Renal cortical epithelial cell (primary cell): ENCODE measurements at regions not wholly inside any gene's neighbourhood (a gene's known extent, or its start where the extent isn't known, plus 50 kb on each side); places are given as distances from the start of the nearest gene placed in this dataset.
A peak's percentile ranks its signal among the peaks of the same experiment; 100 is the strongest.

Source experiments
- DNase-seq: peaks from one replicate; pipeline ENCODE4 v3.0.0-alpha.2; 2011; ENCODE audit warnings: low read depth

DNA sequence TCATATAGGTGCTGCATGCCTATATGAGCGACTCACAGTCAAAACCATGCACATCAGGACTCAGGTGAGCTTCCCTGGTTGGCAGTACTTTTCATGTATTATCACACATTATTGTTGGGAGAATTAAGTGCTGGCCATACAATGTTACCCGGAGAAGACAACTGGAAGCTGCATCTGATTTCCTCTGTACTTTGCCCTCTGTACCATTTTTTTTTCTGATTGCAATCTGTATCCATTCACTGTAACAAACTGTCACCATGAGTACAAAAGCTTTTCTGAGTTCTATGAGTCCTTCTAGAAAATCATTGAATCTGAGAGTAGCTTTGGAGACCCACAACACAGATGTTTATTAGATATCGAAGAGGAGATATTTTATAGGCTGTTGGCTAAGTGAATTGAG lies 651.0 kb downstream of the NR2F1-AS1 start:
- DNase-seq = no peak

DNA sequence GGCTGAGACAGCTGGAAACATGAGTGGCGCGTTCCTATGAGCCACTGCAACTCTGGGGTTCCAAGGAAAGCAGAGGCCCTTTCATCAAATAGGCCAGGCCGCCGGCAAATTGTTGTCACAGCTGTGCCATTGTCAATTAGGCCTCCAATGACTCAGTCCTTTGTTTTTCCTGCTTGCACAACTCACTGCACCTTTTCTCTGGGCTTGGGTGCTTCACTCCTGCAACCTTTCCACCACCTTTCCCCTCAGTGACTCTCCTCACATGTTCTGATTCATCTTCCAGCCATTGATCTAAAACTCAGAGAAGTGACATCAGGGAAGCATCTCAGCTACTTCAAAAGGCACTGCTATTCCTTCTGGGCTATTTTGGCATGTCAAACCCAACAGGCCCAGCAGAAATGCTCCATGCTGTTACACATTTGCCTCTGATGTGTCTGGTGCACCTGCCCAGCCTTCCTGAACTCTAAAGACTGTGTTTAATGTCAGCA lies 653.7 kb downstream of the NR2F1-AS1 start:
- peak; percentile 72 for DNase-seq

DNA sequence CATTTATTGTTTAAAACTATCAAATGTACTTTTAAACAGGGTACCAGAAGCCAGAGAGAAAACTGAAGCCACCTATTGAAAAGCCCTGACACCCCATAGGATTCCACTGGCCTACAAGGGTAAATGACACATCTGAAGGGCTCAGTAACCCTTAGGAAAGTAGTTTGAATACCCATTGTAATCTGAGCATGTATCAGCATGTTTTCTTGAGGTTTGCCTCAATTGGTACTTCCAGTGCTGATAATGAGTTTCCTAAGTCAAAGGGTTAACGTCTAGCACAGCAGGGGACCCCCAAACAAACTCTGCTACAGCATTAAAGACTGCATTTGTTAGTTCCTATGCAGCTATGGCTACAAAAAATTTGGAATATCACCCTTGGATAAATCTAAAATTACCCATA lies 657.1 kb downstream of the NR2F1-AS1 start:
- DNase-seq = no peak

DNA sequence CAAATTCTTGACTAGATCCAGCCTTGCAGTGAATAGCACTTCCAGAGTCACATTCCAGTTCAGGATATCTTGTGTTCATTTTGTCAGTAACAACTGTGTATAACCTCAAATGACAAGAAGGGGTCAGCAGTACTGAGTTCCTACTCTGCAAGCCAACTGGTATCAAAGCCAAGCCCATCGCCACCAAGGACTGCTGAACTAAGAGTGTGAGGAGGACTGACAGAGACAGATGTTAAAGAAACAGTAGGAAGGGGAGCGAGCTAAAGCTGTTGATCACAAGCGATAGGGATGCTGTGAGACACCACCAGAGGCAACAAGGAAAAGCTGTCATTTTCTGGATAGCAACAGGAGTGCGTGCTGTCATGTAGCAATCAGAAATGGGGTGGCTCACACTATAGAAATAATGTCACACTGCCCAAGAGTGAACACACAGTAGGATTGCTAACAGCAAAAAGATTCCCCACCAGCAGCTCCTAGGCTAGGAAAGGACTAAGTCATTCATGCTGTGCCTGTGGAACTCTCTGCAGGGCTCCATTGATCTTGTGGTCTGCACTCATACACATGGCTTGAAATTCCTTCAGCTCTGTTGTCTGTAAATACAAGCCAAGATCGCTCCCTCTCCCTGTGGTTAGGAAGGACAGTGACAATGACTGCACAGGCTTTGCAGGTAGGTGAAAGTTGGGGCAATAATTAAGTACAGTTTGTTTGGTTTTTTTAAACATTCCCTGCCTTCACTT lies 658.6 kb downstream of the NR2F1-AS1 start:
- peak; percentile 33 for DNase-seq

DNA sequence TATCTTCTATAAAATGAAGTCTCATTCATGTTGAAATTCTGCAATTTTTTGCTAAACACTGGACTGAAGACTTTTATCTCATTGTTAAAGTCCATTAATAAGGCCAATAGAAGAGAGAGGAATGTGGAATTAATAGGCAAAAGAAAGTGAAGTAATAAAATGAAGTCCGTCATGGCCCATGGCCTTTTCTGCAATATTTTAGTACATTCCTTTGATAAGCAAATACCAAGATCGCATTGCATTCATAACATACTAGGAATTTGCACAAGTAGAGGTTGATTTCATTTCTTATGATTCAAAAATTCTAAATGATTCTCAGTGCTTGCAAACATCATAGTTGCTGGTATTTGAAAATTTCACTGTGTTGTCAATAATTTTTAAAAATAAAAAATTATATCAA lies 664.0 kb downstream of the NR2F1-AS1 start:
- DNase-seq = no peak

DNA sequence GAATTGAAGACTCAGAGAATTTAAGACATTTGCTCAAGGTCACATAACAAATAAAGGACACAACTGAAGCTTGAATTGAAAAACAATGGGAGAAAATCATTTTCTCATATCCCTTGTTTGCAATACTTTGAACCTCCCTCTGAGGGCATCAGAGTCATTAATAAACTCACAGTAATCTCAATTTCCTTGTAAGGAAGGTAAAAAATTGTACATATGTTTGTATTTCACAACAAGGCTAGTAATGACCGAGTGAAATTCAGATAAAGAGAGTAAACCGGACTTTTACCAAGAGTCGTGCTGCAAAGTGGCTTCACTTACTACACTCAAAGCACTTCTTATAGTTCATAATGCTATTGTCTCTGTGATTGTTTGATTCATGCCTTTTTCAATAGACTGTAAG lies 665.0 kb downstream of the NR2F1-AS1 start:
- peak; percentile 50 for DNase-seq

DNA sequence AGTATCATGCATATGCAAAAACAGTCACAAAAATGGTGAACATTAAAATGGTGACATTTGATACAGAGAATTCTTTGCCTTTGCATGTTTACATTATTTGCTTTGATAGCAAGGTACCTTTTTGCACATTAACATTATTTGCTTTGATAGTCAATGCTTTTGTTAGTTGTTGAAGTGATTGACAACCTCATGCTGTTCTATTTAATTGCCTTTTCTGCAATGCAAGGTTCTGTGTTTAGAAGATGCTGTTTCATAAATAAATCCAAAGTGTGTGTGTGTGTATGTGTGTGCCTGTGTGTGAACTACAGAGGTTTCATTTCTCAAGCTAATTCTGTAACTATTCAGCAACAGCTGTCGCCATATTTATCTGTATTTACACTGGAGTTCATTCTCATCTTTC lies 668.7 kb downstream of the NR2F1-AS1 start:
- DNase-seq = no peak

DNA sequence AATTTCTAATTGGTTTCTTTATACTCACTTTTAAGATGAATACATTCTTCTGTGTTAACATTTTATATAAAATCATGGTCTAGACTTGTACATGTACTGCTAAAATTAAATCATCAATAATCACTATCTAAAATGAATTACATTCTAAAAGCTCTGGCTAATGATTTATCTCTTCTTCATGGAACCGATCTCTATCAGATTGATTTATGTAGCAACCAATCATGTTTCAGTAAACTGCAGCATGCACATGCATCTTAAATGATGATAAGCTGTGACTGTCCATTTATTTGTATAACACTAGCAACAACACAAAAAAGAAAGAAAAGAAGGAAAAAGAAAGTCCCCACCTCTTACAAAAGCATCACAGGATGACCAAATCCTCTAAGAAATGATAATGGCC lies 669.2 kb downstream of the NR2F1-AS1 start:
- DNase-seq = no peak

DNA sequence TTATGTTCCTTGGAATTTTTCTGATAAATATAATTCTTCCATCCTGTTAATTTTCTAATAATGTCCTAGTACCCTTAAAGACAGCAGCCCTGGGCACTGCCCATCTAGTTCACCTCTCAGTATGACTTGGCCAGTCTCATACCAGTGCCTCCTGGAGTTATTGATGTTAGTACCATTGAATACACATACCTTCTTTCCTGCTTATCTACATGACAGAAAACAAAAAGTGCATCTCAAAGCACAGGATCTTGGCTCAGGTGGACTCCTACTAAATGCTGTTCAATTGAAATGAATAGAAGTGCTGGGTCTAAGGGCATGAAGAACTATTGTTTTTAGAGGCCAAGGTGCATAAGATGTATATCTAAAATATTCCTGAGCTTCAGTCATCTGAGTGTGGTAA lies 669.7 kb downstream of the NR2F1-AS1 start:
- no peak for DNase-seq

DNA sequence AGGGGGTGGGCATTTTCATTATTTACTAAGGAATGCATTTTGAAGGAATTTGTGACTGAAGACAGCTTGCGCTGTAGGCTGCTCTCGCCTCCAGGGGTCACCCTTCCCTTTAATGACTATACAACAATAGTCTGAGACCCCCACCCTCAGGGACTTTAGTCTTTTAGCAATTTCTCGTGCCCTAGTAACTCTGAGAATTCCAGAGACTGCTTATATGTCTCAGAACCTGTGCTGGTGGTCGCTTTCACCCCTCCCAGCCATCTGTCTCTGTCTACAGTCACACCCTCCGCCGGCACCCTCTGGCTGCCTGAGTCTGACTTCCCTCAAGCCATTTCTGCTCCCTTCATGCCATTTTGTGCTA lies 671.4 kb downstream of the NR2F1-AS1 start:
- peak; percentile 4 for DNase-seq

DNA sequence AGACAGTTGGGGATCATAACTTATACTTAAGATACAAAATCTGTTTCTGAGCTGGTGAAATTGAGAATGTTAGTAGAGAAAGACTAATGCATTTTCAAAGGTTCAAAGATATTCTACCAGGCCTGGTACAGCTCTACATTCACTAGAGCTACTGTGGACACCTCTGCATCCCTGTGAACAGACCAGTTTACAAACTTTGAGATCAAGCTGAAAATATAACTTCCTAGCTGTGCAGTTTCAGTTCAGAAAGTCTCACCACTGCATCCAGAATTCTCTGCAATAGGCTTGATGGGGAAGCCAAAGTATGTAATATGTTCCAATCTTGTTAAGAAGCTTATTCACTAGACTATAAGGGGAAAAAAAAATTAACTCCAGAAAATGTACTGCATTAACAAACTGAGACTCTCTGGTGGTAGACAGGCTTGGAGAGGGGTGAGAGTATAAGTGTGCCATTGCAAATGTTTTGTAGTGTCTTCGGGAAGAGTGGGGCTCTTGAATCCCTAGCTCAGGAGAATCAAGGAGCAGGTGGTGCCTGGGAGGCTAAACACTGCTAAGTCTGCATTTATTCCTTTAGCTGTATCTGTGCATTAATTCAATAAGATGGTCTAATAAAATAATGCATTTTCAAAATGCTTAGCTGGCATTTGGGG lies 671.9 kb downstream of the NR2F1-AS1 start:
- DNase-seq = no peak

DNA sequence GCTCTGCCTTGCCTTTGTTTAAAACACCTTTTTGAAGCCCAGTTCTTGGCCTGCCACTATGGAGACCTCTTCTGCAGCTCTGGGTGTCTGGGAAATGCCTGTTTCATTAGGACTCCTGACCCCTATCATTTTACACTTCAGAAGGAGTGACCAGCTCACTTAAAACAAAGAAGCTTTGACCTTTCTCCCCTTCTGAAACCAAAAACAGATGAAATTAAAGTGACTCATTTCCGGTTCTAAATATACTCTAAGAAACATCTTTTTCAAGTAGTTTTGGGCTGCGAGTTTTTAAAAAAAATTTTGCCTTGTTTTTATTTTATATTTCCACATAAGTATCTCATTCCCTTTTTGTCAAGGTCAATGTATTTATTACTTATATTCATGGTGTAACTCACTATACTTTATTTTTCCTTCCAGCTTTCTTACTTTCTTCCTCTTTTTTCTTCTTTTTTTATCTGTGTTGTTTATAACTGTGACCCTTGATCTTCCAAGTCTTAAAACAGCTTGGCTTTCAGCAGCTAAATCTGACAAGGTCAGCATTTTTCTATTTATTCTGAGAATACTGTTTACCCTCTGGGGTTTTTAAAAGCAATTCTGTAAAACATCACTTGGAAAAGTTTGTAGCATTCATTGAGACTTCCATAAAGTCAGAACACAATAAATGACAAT lies 672.9 kb downstream of the NR2F1-AS1 start:
- DNase-seq = peak; percentile 55

DNA sequence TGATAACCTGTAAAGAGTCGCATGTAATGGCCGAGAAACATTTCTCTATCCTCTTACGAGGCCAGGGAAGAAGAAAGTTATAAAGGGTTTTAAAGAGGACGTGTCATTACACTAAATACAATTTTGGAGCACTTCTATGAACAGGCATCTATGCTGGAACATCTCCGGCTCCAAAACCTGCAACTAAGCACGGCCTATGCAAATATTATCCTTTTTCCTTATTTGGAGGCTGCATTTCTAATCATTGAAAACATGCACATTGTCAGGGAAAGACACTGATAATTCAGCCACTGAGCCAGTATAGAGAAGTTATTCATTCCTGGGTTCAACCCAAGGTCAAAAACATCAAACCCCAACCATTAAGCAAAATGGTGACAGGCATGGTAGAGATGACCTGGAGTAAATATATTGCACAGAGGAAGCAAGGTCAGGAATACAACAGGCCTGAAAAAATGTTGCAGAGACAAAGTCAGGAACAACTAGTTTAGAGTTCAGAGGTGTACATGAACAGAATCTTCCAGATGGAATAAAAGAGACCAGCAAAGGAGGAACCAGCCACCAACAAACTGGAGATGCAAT lies 674.1 kb downstream of the NR2F1-AS1 start:
- DNase-seq = no peak

DNA sequence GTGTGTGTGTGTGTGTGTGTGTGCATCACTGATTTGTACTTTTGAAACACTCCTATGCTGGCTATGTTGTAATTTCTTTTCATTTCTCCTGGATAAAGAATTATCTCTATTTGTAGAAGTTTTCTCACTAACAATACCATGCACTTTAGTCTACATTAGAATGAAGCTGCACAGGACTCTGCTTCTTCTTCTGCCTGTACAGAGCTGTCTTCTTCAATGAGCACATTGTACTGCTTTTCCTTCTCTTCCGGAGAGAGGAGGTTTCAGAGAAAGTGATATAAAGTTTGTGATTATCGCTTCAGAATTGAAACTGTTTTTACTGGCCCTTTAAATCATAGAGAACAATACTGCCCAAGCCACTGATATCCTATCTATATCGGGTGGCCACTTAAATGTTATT lies 677.0 kb downstream of the NR2F1-AS1 start:
- DNase-seq = no peak

DNA sequence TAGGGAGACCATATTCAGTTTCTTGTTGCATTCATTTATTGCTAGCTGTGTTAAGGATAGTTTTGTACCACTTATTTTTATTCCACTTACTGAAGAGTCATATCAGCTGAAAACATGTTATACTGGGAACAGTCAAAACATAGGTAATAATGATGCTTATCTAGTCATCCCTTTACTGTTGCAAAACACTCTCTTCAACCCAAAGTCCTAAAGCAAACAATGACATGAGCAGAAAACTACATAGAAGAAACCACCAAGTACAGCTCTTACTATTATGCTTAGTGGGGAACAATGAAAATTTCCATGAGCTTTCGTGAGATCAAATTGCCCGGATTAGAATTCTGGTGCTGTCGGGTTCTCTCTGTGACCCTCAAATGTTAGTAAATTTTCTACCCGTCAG lies 681.4 kb downstream of the NR2F1-AS1 start:
- peak; percentile 15 for DNase-seq

DNA sequence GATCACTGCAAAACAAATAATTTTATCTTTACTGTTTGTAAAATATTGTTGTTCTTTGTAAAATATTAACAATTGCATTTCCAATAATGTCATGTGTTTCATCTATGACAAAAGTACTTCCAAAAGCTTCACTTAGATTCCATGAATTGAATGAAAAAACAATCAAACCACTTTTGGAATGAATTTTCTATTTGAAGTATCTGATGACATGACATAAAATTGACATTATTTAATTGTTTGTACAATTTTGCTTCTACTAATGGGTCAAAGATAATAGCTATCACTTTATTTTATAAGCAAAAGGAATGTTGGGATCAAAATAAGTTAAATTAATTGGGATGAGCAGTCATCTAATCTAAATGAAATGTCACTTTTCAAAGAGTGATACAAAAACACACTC lies 684.3 kb downstream of the NR2F1-AS1 start:
- DNase-seq = no peak

DNA sequence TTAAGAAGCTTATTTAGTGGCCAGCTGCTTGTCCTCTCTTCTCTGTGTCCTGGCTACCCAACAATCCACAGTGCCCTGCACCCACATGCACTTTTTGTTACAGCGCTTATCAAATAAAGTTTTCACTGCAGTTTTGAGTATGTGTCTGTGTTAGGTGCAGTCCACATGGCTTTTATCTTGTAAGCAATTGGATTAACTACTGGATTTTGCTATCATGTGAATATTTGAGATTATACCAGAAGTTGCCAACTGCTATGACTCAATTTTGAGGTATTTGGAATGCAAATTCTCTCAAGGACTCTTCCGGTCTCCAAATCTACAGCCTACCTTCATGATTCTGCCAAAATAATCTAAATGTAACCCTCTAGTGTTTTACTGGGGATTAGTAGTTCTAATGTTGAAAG lies 690.2 kb downstream of the NR2F1-AS1 start:
- DNase-seq = no peak

DNA sequence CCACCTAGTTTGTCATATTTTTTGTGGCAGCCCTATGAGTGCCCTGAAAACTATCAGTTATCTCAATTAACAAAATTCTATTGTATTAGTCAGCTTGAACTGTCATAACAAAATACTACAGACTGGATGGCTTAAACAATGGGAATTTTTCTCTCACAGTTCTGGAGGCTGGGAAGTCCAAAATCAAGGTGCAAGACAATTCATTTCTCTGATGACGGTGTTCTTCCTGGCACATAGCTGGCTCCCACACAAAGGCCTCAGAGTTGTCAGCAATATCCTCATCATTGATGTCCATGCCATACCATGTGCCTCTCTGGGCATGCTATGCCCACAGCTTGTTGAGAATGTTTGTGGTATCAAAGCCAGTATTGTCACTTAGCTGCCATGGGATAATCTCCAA lies 691.9 kb downstream of the NR2F1-AS1 start:
- DNase-seq = no peak

DNA sequence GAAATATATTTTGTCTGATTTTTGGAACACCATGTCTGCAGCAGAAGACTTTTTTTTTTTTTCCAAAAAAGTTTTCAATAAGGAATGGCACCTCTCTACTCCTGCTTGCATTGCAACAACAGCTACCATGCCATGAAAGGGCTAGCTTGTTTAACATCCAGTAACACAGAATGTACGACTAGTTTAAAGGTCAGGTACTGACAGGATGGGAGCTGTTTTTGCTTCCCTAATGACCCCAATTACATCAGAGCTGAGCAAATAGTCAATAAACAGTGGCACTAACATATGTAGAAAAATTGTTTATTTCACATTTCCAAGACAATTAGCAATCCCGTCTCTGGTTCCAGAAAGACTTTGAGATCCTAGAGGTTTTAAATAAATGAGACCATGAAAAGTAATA lies 693.8 kb downstream of the NR2F1-AS1 start:
- no peak for DNase-seq

DNA sequence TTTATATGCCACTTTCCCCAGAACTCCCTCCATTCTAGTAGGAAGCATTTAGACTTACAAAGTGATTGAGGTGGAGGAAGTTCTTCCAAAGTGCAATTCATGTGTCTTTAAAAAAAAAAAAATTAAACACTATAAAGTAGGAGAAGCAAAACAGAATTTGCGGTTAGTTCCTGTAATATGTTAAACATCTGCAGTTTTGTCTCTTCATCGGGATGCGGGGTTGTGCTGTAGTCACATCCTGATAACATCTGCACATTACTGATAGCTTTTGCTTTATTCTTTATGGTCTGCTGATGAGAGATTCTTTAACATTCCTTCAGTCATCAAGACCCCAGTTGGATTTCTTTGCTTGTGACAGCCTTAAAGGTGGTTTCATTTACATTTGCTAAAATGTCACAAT lies 694.3 kb downstream of the NR2F1-AS1 start:
- no peak for DNase-seq

DNA sequence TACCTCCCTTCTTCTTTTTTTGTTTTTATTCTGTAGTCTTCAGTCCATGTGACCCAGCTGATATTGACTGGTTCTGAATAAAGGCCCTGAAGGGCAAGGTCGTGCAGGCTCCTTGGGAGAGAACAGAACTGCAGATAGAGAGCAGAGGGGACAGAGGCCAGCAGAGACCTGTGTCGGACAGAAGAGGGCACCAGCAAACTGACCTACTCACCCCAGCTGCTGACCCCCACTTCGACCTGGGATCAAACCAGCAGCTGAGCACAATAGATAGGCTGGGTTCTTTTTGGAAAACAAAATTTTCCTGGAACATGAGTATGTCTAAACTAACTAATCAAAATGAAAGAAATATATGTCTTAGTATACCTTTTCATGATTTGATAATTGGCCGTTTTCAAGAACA lies 695.1 kb downstream of the NR2F1-AS1 start:
- DNase-seq = no peak

DNA sequence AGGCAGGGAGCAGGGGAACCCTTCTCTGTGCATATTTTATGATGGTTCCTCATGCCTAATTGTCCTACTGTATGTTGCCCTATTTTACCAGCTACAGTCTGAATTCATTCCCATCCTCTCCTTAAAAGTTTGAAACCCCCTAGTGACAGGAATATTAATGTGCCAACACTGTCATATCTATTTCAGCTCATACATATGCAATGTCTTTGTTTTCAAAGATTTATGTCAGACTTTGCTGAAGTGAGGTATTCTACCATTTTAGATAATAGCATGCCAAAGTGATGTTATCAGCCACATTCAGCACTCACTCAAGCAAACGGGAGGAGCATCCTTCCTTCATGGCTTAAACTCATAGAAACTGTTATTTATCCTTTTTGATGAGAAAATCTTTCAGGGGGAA lies 696.5 kb downstream of the NR2F1-AS1 start:
- no peak for DNase-seq
